SK-N-SH (cell line): ENCODE measurements at regions not wholly inside any gene's neighbourhood (a gene's known extent, or its start where the extent isn't known, plus 50 kb on each side); places are given as distances from the start of the nearest gene placed in this dataset.

Experiments used
- CTCF ChIA-PET: fragments of 300-600, 350-600 bp; formaldehyde crosslinking; extraction: SDS; loops from one replicate; lab custom pipeline; 2021; lab: Yijun Ruan, JAX
- POLR2A ChIA-PET: fragments of 350-600 bp; sonication (Branson Sonifier 250); formaldehyde crosslinking; extraction: SDS; loops from one replicate; lab custom pipeline; 2020; ENCODE audit warnings: antibody characterized with exemption, inconsistent platforms; lab: Yijun Ruan, JAX
- DNase-seq: peaks from one replicate; pipeline ENCODE4 v3.0.0; 2012
- H2AFZ ChIP-seq: fragments of 200-600 bp; sonication (generic); 2 replicates; pipeline ENCODE4 v1.8.1; 2016; ENCODE audit warnings: antibody characterized with exemption, mild to moderate bottlenecking, low read depth
- H3F3A ChIP-seq: fragments of 200-600 bp; sonication (generic); replicated peaks from 2 replicates; pipeline ENCODE3; 2016; ENCODE audit warnings: antibody characterized with exemption, mild to moderate bottlenecking; ENCODE audit not compliant: insufficient read depth
- H3K27ac ChIP-seq, 2 experiments: fragments of 200-500 bp in 1 of 2; fragments of 200-600 bp in 1 of 2; sonication (Bioruptor generic) in 1 of 2; sonication (generic), shearing (Covaris generic) in 1 of 2; 2 replicates each; pipeline versions ENCODE4 v1.5.1 to v1.6.1; 2014 to 2016; ENCODE audit warnings: low read depth in 2 of 2, inconsistent platforms in 1 of 2, low read length in 1 of 2, mild to moderate bottlenecking in 1 of 2, mixed read lengths in 1 of 2
- H3K27me3 ChIP-seq: fragments of 200-600 bp; sonication (generic), shearing (Covaris generic); 2 replicates; pipeline ENCODE4 v1.6.1; 2016; ENCODE audit warnings: mixed run types; ENCODE audit not compliant: insufficient read depth
- H3K36me3 ChIP-seq, 2 experiments: fragments of 200-500 bp in 1 of 2; fragments of 200-600 bp in 1 of 2; sonication (Bioruptor generic) in 1 of 2; sonication (generic) in 1 of 2; replicated peaks in 1 of 2; 2 replicates each; pipeline versions ENCODE3 to v1.5.1; 2014 to 2016; ENCODE audit warnings: low read length in 1 of 2, mild to moderate bottlenecking in 1 of 2; ENCODE audit not compliant: insufficient read depth in 2 of 2, control insufficient read depth in 1 of 2
- H3K4me1 ChIP-seq, 2 experiments: fragments of 200-500 bp in 1 of 2; fragments of 200-600 bp in 1 of 2; sonication (Bioruptor generic) in 1 of 2; sonication (generic), shearing (Covaris generic) in 1 of 2; 2 replicates each; pipeline versions ENCODE4 v1.5.1 to v1.6.1; 2014 to 2016; ENCODE audit warnings: low read depth in 1 of 2, low read length in 1 of 2, mixed run types in 1 of 2; ENCODE audit not compliant: insufficient read depth in 2 of 2, control insufficient read depth in 1 of 2
- H3K4me2 ChIP-seq: fragments of 200-600 bp; sonication (generic), shearing (Covaris generic); 2 replicates; pipeline ENCODE4 v1.6.1; 2017; ENCODE audit warnings: mixed run types
- H3K4me3 ChIP-seq, 2 experiments: fragments of 200-500 bp in 1 of 2; fragments of 200-600 bp in 1 of 2; sonication (Bioruptor generic) in 1 of 2; sonication (generic), shearing (Covaris generic) in 1 of 2; 2 replicates each; pipeline versions ENCODE4 v1.5.1 to v1.8.1; 2014 to 2016; ENCODE audit warnings: low read depth in 2 of 2, inconsistent platforms in 1 of 2, low read length in 1 of 2, mild to moderate bottlenecking in 1 of 2, mixed read lengths in 1 of 2, moderate library complexity in 1 of 2
- H3K79me2 ChIP-seq: fragments of 200-600 bp; sonication (generic); 2 replicates; pipeline ENCODE4 v1.8.1; 2017; ENCODE audit warnings: mild to moderate bottlenecking; ENCODE audit not compliant: insufficient read depth
- H3K9ac ChIP-seq: fragments of 200-600 bp; sonication (generic); 2 replicates; pipeline ENCODE4 v1.6.1; 2017; ENCODE audit warnings: mixed run types
- H3K9me2 ChIP-seq: fragments of 200-600 bp; sonication (generic); 2 replicates; pipeline ENCODE4 v1.6.1; 2017; ENCODE audit warnings: mixed run types
- H3K9me3 ChIP-seq: fragments of 200-600 bp; sonication (generic); 2 replicates; pipeline ENCODE4 v1.6.1; 2017; ENCODE audit warnings: mixed run types, mild to moderate bottlenecking, moderate library complexity
- H4K20me1 ChIP-seq: fragments of 200-600 bp; sonication (generic); 2 replicates; pipeline ENCODE4 v1.6.1; 2017; ENCODE audit warnings: mild to moderate bottlenecking, mixed run types; ENCODE audit not compliant: insufficient read depth
- ELF1 ChIP-seq: IDR thresholded peaks from 2 replicates; pipeline ENCODE4 v1.4.0; 2012
- EP300 ChIP-seq, 2 experiments: IDR thresholded peaks; 2 replicates each; pipeline versions ENCODE4 v1.4.0 to v1.6.1; 2012; ENCODE audit warnings: borderline replicate concordance in 1 of 2, low read depth in 1 of 2, low read length in 1 of 2
- FOXJ3 ChIP-seq: sonication (generic); formaldehyde crosslinking; IDR thresholded peaks from 2 replicates; pipeline ENCODE4 v1.5.1; 2020; ENCODE audit warnings: mild to moderate bottlenecking, missing genetic modification reagents
- GABPA ChIP-seq: IDR thresholded peaks from 2 replicates; pipeline ENCODE4 v1.4.0; 2012; ENCODE audit warnings: low read depth, mild to moderate bottlenecking
- GATA2 ChIP-seq: sonication (generic); formaldehyde crosslinking; IDR thresholded peaks from 2 replicates; pipeline ENCODE4 v1.5.0; 2020; ENCODE audit warnings: mild to moderate bottlenecking, missing genetic modification reagents
- JUND ChIP-seq: IDR thresholded peaks from 2 replicates; pipeline ENCODE4 v1.4.0; 2012
- MEF2A ChIP-seq: IDR thresholded peaks from 2 replicates; pipeline ENCODE4 v1.4.0; 2012; ENCODE audit warnings: low read depth, borderline replicate concordance
- MXI1 ChIP-seq: IDR thresholded peaks from 2 replicates; pipeline ENCODE4 v1.6.1; 2012; ENCODE audit warnings: mild to moderate bottlenecking, low read depth, low read length, improper control_type of control experiment
- NRF1 ChIP-seq: IDR thresholded peaks from 2 replicates; pipeline ENCODE4 v1.6.1; 2012; ENCODE audit warnings: low read depth, mild to moderate bottlenecking, low read length
- POLR2AphosphoS5 ChIP-seq: IDR thresholded peaks from 2 replicates; pipeline ENCODE4 v1.6.1; 2012; ENCODE audit warnings: low read depth, low read length
- RAD21 ChIP-seq: IDR thresholded peaks from 2 replicates; pipeline ENCODE4 v1.6.1; 2012; ENCODE audit warnings: mild to moderate bottlenecking, low read length
- SMC3 ChIP-seq: IDR thresholded peaks from 2 replicates; pipeline ENCODE4 v1.6.1; 2012; ENCODE audit warnings: low read depth, low read length, improper control_type of control experiment
- TAF1 ChIP-seq: IDR thresholded peaks from 2 replicates; pipeline ENCODE4 v1.6.1; 2012; ENCODE audit warnings: low read depth, mild to moderate bottlenecking, low read length, moderate library complexity, borderline replicate concordance
- TEAD4 ChIP-seq: IDR thresholded peaks from 2 replicates; pipeline ENCODE4 v1.4.0; 2012; ENCODE audit warnings: mild to moderate bottlenecking, borderline replicate concordance; ENCODE audit not compliant: insufficient read depth
- YY1 ChIP-seq: IDR thresholded peaks from 2 replicates; pipeline ENCODE4 v1.4.0; 2012; ENCODE audit warnings: low read depth, mild to moderate bottlenecking
- WGBS: methylation state at CpG from one replicate; pipeline ENCODE4 v1.1.6; 2017; ENCODE audit warnings: low lambda C conversion rate; 5-methylcytosine and 5-hydroxymethylcytosine counted together
- TF ChIP-seq, protein P1 (sequence below): fragments of 150-350 bp; IDR thresholded peaks from 2 replicates; pipeline ENCODE4 v1.6.1; 2016; ENCODE audit warnings: mild to moderate bottlenecking, low read depth, low read length
- TF ChIP-seq, protein P2 (sequence below): IDR thresholded peaks from 2 replicates; pipeline ENCODE4 v1.4.0; 2012; ENCODE audit warnings: low read depth
- TF ChIP-seq, protein P3 (sequence below): fragments of 150-350 bp; IDR thresholded peaks from 2 replicates; pipeline ENCODE4 v1.6.1; 2017; ENCODE audit warnings: antibody characterized with exemption, low read length, low read depth, borderline replicate concordance
- TF ChIP-seq, protein P4 (sequence below): fragments of 200-600 bp; sonication (generic); IDR thresholded peaks from 2 replicates; pipeline ENCODE4 v1.6.1; 2017; ENCODE audit warnings: antibody characterized with exemption, mild to moderate bottlenecking, moderate library complexity
- TF ChIP-seq, protein P5 (sequence below): IDR thresholded peaks from 2 replicates; pipeline ENCODE4; 2012

DNA sequence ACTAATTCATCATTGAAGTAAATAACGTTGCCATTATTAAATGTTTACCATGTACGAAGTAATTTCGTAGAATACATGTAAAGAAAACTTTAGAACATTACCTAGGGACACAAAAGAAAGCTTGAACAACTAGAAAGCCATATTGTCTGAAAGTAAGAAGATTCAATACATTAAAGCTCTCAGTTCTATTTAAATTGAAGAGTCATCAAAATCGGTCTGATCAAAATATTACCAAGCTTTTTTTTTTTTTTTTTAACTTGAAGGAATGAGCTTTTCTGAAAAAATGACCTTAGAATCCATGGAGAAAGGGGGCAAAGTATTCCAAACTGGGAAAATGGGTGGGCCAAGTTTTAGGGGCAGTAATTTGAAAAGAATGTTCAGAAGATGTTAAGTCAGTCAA lies 300.8 kb downstream of the GPD2 start (continued):
- TF ChIP-seq RAD21 (no peak), GABPA (no peak), GATA2 (no peak), YY1 (no peak), JUND (no peak), NRF1 (no peak), ELF1 (no peak)
- TF ChIP-seq, protein P1, sequence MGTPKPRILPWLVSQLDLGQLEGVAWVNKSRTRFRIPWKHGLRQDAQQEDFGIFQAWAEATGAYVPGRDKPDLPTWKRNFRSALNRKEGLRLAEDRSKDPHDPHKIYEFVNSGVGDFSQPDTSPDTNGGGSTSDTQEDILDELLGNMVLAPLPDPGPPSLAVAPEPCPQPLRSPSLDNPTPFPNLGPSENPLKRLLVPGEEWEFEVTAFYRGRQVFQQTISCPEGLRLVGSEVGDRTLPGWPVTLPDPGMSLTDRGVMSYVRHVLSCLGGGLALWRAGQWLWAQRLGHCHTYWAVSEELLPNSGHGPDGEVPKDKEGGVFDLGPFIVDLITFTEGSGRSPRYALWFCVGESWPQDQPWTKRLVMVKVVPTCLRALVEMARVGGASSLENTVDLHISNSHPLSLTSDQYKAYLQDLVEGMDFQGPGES = no peak

DNA sequence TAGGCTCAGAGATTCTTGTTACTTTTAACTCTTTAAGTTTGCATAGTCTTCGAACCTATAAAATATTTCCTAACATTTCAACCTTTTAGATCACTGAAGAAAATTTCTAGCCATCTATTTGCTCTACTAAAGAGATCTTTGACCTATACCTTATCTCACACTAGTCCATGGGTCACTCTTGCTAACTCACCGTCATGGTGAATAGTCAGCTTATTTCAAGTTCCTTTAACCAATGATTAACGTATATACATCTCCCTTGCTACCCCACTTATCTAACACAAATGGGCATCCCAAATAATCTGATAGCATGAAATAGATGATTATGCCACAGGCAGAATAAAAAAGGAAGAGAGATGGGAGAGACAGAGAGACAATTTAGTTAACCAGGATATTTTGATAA lies 303.1 kb downstream of the GPD2 start:
- CTCF ChIA-PET = no interaction called here
- DNase-seq = no peak
- H2AFZ ChIP-seq = no peak overlapping the region
- no peak overlapping the region for H3K4me3 ChIP-seq
- no peak overlapping the region for H3K27ac ChIP-seq
- H3K36me3 ChIP-seq = no peaks in the 10 kb centered on the region
- H3F3A ChIP-seq = no peaks in the 10 kb centered on the region
- no peaks in the 10 kb centered on the region for H3K9me3 ChIP-seq
- H3K79me2 ChIP-seq = no peaks in the 10 kb centered on the region
- H3K27me3 ChIP-seq = no peaks in the 10 kb centered on the region
- H3K4me2 ChIP-seq = no peak overlapping the region
- no peak overlapping the region for H3K9ac ChIP-seq
- H4K20me1 ChIP-seq = no peaks in the 10 kb centered on the region
- WGBS = 8% methylated on average over 3 of the region's 3 CpGs
- TF ChIP-seq ELF1 (no peak), TEAD4 (no peak), GABPA (no peak), MEF2A (no peak), POLR2AphosphoS5 (no peak)
- TF ChIP-seq, protein P2, sequence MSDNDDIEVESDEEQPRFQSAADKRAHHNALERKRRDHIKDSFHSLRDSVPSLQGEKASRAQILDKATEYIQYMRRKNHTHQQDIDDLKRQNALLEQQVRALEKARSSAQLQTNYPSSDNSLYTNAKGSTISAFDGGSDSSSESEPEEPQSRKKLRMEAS = no peak
- POLR2A ChIA-PET = no interaction called here
- no peaks in the 10 kb centered on the region for H3K4me1 ChIP-seq
- no peaks in the 10 kb centered on the region for H3K9me2 ChIP-seq

DNA sequence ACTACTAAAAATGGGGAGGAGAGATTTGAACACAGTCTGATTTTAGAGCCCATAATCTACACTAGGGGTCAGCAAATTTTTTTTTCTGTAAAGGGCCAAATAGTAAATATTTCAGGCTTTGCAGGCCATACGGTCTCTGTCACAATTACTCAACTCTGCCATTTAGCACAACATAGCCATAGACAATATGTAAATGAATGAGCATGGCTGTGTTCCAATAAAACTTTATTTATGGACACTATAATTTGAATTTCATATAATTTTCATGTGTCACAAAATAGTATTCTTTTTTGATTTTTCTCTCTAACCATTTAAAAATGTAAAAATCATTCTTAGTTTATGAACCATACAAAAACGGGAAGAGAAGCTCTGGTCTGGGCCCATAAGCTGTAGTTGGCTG lies 309.4 kb downstream of the GPD2 start:
- Histone ChIP-seq H3K4me3 (no peak overlapping the region), H3K27me3 (no peaks in the 10 kb centered on the region), H3K9me2 (no peaks in the 10 kb centered on the region), H3K36me3 (no peaks in the 10 kb centered on the region), H3K27ac (no peak overlapping the region), H2AFZ (no peak overlapping the region), H3K9me3 (no peaks in the 10 kb centered on the region), H3K4me1 (no peaks in the 10 kb centered on the region), H3K9ac (no peak overlapping the region), H3K4me2 (no peak overlapping the region), H4K20me1 (no peaks in the 10 kb centered on the region), H3F3A (no peaks in the 10 kb centered on the region), H3K79me2 (no peaks in the 10 kb centered on the region)
- POLR2A ChIA-PET = no interaction called here
- 10% methylated on average over 2 of the region's 2 CpGs for WGBS
- DNase-seq = no peak
- TF ChIP-seq JUND (no peak), FOXJ3 (CRISPR knock-in tag) (no peak), TAF1 (no peak), GABPA (no peak), NRF1 (no peak), SMC3 (no peak), YY1 (no peak), RAD21 (no peak), MEF2A (no peak), EP300 (IDR thresholded peaks at IDR 0.05; ENCODE audit: borderline replicate concordance in 1 of 2, low read depth in 1 of 2, low read length in 1 of 2) (no peak), MXI1 (no peak)
- TF ChIP-seq, protein P3, sequence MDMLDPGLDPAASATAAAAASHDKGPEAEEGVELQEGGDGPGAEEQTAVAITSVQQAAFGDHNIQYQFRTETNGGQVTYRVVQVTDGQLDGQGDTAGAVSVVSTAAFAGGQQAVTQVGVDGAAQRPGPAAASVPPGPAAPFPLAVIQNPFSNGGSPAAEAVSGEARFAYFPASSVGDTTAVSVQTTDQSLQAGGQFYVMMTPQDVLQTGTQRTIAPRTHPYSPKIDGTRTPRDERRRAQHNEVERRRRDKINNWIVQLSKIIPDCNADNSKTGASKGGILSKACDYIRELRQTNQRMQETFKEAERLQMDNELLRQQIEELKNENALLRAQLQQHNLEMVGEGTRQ = no peak
- TF ChIP-seq, protein P2 = no peak
- TF ChIP-seq, protein P1 = no peak
- TF ChIP-seq, protein P4, sequence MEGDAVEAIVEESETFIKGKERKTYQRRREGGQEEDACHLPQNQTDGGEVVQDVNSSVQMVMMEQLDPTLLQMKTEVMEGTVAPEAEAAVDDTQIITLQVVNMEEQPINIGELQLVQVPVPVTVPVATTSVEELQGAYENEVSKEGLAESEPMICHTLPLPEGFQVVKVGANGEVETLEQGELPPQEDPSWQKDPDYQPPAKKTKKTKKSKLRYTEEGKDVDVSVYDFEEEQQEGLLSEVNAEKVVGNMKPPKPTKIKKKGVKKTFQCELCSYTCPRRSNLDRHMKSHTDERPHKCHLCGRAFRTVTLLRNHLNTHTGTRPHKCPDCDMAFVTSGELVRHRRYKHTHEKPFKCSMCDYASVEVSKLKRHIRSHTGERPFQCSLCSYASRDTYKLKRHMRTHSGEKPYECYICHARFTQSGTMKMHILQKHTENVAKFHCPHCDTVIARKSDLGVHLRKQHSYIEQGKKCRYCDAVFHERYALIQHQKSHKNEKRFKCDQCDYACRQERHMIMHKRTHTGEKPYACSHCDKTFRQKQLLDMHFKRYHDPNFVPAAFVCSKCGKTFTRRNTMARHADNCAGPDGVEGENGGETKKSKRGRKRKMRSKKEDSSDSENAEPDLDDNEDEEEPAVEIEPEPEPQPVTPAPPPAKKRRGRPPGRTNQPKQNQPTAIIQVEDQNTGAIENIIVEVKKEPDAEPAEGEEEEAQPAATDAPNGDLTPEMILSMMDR = no peak
- TF ChIP-seq, protein P5, sequence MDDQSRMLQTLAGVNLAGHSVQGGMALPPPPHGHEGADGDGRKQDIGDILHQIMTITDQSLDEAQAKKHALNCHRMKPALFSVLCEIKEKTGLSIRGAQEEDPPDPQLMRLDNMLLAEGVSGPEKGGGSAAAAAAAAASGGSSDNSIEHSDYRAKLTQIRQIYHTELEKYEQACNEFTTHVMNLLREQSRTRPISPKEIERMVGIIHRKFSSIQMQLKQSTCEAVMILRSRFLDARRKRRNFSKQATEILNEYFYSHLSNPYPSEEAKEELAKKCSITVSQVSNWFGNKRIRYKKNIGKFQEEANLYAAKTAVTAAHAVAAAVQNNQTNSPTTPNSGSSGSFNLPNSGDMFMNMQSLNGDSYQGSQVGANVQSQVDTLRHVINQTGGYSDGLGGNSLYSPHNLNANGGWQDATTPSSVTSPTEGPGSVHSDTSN = no peak
- CTCF ChIA-PET = no interaction called here
